Lung (tissue), 11 donors: ENCODE measurements at regions not wholly inside any gene's neighbourhood (a gene's known extent, or its start where the extent isn't known, plus 50 kb on each side); places are given as distances from the start of the nearest gene placed in this dataset.

Experiments
- ATAC-seq: fragments of 200-7000 bp; cut with Tn5 transposase; one replicate; pipeline ENCODE4 v1.9.1; 2020; ENCODE audit warnings: moderate number of reproducible peaks; ENCODE audit not compliant: insufficient read depth, low FRiP score
- DNase-seq, 3 donors: peaks; one replicate each; pipeline ENCODE4 v3.0.0-alpha.2; 2013 to 2017
- H3K27ac ChIP-seq, 2 donors: one replicate each; pipeline ENCODE4 v1.5.1; 2013; ENCODE audit warnings: mild to moderate bottlenecking in 2 of 2, moderate library complexity in 2 of 2, control low read depth in 1 of 2, inconsistent platforms in 1 of 2, low read depth in 1 of 2, low read length in 1 of 2
- H3K27me3 ChIP-seq, 3 donors: one replicate each; pipeline ENCODE4 v1.5.1; 2013; ENCODE audit warnings: low read length in 2 of 3; ENCODE audit not compliant: control insufficient read depth in 3 of 3, insufficient read depth in 3 of 3
- H3K36me3 ChIP-seq, 4 donors: one replicate each; pipeline ENCODE4 v1.5.1; 2013; ENCODE audit warnings: low read length in 4 of 4, mild to moderate bottlenecking in 1 of 4, moderate library complexity in 1 of 4; ENCODE audit not compliant: control insufficient read depth in 4 of 4, insufficient read depth in 4 of 4
- H3K4me1 ChIP-seq, 5 donors: one replicate each; pipeline ENCODE4 v1.5.1; 2013; ENCODE audit warnings: low read length in 5 of 5, mild to moderate bottlenecking in 2 of 5, moderate library complexity in 1 of 5; ENCODE audit not compliant: control insufficient read depth in 5 of 5, insufficient read depth in 5 of 5
- H3K4me3 ChIP-seq: one replicate; pipeline ENCODE4 v1.5.1; 2013; ENCODE audit warnings: mild to moderate bottlenecking, control low read depth, moderate library complexity
- H3K9ac ChIP-seq, 2 donors: one replicate each; pipeline ENCODE4 v1.5.1; 2013; ENCODE audit warnings: low read length in 2 of 2, control low read depth in 1 of 2; ENCODE audit not compliant: insufficient read depth in 1 of 2
- H3K9me3 ChIP-seq, 4 donors: one replicate each; pipeline ENCODE4 v1.5.1; 2013; ENCODE audit warnings: low read length in 3 of 4, mild to moderate bottlenecking in 1 of 4, moderate library complexity in 1 of 4; ENCODE audit not compliant: control insufficient read depth in 4 of 4, insufficient read depth in 3 of 4
- WGBS, 2 donors: extraction: QIAGEN DNeasy Blood & Tissue Kit; methylation state at CpG; one replicate each; pipeline ENCODE4 v1.1.7; 2013; 5-methylcytosine and 5-hydroxymethylcytosine counted together
- TF ChIP-seq, protein P1 (sequence below): IDR thresholded peaks from 2 replicates; pipeline ENCODE4 v1.5.1; 2012; ENCODE audit warnings: mild to moderate bottlenecking; ENCODE audit errors: control extremely low read depth, extremely low read depth
- donor health status: control.
- donor health status: control.
- donor health status: Bipolar disorder and iron deficiency.
- donor health status: healthy.
- donor health status: DM: yes; HTN: yes; CAD: no.

DNA sequence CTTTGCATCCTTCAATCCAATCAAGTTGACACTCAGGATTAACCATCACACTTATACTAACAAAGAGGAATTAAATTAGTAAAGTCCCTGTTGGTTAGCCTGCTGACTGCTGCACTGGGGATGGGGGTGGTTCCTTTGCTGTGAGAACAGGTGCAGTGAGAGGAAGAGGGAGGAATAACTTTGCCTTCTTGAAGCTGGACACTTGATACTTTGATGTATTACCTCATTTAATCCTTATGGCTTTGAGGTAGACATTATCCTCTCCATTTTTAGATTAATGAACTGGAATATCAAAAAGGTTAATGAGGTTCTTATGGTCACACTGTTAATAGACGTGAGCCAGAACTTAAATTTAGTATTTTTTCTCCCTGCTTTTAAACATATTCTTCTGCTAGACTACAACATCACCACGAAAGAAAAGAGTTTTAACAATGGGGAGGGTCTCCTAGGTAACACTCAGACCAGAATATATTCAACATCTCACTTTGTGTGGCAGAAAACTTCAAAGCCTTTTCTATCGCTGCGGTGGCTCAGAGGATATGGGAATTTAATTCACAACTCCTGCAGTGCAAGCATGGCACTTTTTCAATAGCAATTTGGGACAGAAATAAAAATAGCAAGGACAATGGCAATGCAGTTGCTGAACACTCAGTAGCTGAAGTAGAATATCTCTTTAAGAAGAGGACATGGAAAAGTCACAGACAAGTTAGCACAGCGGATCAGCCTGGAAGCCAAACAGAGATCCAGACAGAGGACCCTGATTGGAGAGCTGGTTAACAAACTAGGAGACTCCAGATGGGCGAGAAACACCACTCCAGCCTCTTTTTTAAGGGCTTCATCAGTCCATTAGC is 68.8 kb upstream of the DNAH14 start:
- Histone ChIP-seq H3K9ac (no peak overlapping the region), H3K36me3 (no peaks in the 10 kb centered on the region), H3K27ac (no peak overlapping the region), H3K9me3 (peaks cover 0 to 2% (median 0%) of the 10 kb centered on the region in 4 donors), H3K4me3 (no peak overlapping the region), H3K4me1 (no peaks in the 10 kb centered on the region), H3K27me3 (no peaks in the 10 kb centered on the region)
- ATAC-seq (no peak), DNase-seq (peak in 1 of 3 donors; percentile 20)
- TF ChIP-seq, protein P1, sequence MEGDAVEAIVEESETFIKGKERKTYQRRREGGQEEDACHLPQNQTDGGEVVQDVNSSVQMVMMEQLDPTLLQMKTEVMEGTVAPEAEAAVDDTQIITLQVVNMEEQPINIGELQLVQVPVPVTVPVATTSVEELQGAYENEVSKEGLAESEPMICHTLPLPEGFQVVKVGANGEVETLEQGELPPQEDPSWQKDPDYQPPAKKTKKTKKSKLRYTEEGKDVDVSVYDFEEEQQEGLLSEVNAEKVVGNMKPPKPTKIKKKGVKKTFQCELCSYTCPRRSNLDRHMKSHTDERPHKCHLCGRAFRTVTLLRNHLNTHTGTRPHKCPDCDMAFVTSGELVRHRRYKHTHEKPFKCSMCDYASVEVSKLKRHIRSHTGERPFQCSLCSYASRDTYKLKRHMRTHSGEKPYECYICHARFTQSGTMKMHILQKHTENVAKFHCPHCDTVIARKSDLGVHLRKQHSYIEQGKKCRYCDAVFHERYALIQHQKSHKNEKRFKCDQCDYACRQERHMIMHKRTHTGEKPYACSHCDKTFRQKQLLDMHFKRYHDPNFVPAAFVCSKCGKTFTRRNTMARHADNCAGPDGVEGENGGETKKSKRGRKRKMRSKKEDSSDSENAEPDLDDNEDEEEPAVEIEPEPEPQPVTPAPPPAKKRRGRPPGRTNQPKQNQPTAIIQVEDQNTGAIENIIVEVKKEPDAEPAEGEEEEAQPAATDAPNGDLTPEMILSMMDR: no peak
- WGBS, 2 donors: 61 to 87% methylated on average over 6 of the region's 6 CpGs

DNA sequence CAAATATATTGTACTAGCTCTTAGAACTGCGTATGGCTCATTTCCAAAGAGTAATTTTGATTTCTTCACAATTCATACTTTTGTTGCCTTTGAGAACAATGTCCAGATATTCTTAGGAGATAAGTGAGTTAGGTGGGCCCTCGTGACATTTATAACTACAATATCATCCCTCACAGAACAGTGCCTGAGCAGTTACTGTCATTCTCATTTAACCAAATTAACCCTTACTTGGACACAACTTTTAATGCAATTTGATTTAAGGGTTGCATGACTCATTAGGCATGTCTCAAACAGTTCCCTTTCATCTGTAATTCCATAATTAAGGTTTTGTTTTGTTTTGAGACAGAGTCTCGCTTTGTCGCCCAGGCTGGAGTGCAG is 68.1 kb upstream of the DNAH14 start:
- H3K27me3 ChIP-seq: no peaks in the 10 kb centered on the region
- H3K9me3 ChIP-seq: peaks cover 0 to 4% (median 2%) of the 10 kb centered on the region in 4 donors
- TF ChIP-seq, protein P1: no peak
- 70 to 78% methylated on average over 4 of the region's 4 CpGs for WGBS, 2 donors
- ATAC-seq (no peak), DNase-seq (no peak)
- H3K9ac ChIP-seq: no peak overlapping the region
- no peaks in the 10 kb centered on the region for H3K4me1 ChIP-seq
- no peak overlapping the region for H3K4me3 ChIP-seq
- no peaks in the 10 kb centered on the region for H3K36me3 ChIP-seq
- no peak overlapping the region for H3K27ac ChIP-seq

- no peaks in the 10 kb centered on the region for H3K4me1 ChIP-seq
- ATAC-seq: no peak
- no peak for DNase-seq
- H3K4me3 ChIP-seq: no peak overlapping the region
- TF ChIP-seq, protein P1: no peak
- H3K36me3 ChIP-seq: no peaks in the 10 kb centered on the region
- WGBS, 2 donors: 80 to 84% methylated on average over 2 of the region's 2 CpGs
- H3K9ac ChIP-seq: no peak overlapping the region
- no peak overlapping the region for H3K27ac ChIP-seq
- H3K9me3 ChIP-seq: peaks cover 0 to 6% (median 3%) of the 10 kb centered on the region in 4 donors
- no peaks in the 10 kb centered on the region for H3K27me3 ChIP-seq
These were observed 66.0 kb upstream of the DNAH14 start for GRCh38 chr1:224863486-224863885.
